ENCODE measurements at regions not wholly inside any gene's neighbourhood (a gene's known extent, or its start where the extent isn't known, plus 50 kb on each side); places are given as distances from the start of the nearest gene placed in this dataset.

DNA sequence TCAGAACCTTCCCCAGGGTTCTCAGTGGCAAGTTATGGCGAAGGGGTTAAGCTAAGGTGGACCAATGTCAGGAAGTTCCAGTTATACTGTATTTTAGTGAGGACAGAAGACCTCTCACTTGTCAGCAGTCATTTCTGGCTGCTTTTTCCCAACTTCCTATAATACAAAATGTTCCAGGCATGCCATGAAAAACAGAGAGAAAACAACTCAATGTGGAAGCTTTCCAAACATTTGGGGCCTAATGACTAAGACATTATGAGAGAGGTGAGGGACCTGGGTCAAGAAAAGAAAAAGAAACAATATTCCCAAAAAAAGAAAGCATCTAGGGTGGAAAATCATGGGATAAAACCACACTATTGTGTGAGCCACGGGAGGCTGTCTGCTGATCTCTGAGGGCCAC lies 99.9 kb upstream of the MAP3K4 start:
- in situ Hi-C loops (cut with HindIII; ENCODE audit: low sequenced_read_pairs), result no loop called here

DNA sequence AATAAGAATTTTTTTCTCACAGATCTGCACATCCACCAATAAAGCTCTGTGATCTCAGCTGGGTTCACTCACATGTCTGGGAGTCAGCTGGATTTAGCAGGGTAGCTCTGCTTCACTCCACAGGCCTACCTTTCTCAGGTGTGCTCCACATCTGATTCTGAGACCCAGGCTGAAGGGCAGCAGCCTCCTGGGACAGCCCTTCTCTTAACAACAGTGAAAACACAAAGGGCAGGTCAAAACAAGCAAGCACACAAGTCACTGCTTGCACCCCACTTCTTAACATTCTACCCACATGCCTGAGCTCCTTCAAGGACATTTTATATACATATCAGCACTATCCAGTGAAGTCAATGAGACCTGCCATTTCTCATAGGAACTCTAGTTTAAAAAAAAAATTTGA lies 96.0 kb upstream of the MAP3K4 start:
- in situ Hi-C loops (cut with HindIII; ENCODE audit: low sequenced_read_pairs), result no loop called here

DNA sequence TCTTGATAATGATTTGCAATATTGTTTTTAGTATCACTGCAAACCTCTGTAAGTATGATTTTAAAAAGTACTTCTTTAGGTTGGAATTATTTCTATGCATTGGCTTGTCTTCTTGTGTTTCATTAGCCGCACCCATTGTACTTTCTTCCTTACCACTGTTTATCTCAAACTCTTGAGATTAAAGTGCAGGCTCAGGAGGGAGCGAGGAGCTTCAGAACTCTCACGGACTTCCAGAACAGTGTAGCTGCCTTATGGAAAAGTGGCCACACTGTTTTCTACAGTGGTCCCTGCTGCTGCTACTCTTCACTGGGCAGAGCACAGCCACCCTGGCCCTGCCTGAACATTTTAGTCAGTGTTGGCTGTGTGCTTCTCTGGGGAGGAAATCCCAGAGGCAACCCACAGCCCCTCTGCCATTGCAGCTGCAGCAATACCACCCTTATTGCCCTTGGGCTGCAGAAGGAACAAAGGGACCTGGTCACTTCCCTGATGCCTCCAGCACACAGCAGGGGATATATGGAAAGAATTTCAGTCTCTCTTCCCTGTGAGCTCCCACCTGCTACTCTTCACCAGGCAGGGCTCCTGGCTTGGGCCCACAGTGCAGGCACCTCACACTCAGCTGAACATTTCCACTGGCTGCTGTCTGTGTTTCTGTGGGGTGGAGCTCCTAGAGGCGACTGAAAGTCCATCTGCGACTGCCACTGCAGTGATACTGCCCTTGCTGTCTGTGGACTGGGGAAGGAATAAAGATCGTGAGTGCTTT lies 91.7 kb upstream of the MAP3K4 start:
- in situ Hi-C loops (cut with HindIII; ENCODE audit: low sequenced_read_pairs), result no loop called here

DNA sequence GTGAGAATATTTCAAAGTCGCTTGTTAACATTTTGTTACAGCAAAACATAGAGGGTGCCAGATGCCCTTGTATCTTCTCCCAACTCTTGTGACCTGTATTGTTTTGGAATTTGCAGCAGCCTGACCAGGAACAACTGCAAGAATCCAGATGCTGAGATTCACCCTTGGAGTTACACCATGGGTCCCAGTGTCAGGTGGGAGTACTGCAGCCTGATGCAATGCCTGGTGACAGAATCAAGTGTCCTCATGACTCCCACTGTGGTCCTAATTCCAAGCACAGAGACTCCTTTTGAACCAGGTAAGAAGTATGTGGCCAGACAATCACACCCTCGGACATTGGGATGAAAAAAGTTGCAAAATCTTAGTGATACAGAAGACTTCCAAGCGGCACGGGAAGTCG lies 79.6 kb upstream of the MAP3K4 start:
- in situ Hi-C loops (cut with HindIII; ENCODE audit: low sequenced_read_pairs), result no loop called here

DNA sequence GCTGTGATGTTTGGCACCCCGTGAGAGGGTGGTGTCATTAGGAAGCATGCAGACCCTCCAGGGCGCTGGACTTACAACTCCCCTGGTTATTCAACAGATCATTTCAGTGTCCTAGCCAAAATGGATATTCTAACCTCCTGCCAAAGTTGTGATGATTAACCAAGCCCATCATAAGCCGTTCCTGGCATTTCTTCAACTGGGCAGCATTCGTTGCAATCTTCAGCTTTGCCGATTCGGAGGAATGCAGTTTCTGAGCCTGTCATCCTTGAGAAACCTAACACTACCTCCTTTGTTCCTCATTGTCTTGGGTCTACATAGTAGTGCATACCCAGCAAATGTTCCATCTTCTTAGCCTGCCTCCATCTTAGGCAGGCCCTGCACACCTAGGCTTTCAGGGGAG lies 79.2 kb upstream of the MAP3K4 start:
- in situ Hi-C loops (cut with HindIII; ENCODE audit: low sequenced_read_pairs), result no loop called here

DNA sequence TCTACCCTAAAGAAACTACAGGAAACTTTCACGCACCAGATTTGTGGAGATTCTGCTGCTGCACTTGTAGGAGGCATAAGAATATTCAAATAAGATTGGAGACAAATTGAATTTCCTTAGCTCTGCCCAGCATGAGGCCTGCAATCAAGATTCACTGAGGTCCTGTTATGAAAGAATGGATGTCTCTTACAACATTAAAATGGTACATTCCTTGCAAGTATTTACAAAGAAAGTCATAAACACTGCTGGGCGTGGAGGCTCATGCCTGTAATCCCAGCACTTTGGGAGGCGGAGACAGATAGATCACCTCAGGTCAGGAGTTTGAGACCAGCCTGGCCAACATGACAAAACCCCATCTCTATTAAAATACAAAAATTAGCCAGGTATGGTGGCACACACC lies 74.0 kb upstream of the MAP3K4 start:
- in situ Hi-C loops (cut with HindIII; ENCODE audit: low sequenced_read_pairs), result no loop called here

DNA sequence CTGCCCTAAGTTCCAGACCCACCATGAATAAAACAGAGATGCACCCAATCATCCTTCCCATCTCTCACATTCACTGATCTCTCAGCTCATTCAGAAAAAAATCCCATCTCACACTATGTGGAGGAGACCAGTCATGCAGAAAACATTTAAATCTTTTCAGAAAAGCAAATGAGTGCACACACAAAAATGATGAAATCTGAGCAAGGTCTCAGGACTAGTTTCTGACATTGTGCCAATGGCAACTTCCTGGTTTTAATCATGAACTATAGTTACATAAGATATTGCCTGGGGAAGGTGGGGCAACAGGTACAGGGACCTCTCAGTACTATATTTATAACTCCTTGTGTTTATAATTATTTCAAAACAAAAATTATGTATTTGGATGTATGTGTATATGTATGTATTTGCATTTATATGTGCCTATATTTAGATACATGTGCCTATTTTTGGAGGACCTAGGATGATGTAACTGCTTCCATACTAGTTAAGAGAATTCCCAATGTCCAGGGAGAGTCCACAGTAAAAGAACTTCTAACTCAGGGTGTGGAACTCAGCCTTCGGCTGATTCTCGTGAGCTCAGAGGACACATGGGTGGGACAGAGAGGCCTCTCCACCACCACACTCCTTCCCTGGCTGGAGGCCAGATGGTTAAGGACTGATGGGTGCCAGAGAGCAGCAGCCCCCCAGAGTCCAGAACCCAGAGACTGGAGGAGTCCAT lies 71.7 kb upstream of the MAP3K4 start:
- in situ Hi-C loops (cut with HindIII; ENCODE audit: low sequenced_read_pairs), result no loop called here

DNA sequence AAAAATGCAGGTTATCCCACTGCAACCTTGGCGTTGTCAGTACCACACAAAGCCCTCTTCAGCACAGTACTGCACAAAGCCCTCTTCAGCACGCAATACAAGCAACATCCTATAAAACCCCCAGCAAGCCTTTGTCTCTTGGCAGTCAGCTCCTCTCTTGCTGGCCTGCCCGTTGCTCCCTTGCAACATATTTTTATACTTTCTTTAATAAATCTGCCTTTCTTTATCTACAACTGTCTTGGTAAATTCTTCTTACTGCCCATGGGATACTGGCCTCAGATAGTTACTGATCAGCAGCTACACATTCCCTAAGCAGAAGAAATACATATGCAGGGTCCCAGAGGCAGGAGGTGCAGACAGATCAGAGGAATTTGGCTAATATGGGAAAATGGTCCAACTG lies 70.5 kb upstream of the MAP3K4 start:
- in situ Hi-C loops (cut with HindIII; ENCODE audit: low sequenced_read_pairs), result no loop called here

DNA sequence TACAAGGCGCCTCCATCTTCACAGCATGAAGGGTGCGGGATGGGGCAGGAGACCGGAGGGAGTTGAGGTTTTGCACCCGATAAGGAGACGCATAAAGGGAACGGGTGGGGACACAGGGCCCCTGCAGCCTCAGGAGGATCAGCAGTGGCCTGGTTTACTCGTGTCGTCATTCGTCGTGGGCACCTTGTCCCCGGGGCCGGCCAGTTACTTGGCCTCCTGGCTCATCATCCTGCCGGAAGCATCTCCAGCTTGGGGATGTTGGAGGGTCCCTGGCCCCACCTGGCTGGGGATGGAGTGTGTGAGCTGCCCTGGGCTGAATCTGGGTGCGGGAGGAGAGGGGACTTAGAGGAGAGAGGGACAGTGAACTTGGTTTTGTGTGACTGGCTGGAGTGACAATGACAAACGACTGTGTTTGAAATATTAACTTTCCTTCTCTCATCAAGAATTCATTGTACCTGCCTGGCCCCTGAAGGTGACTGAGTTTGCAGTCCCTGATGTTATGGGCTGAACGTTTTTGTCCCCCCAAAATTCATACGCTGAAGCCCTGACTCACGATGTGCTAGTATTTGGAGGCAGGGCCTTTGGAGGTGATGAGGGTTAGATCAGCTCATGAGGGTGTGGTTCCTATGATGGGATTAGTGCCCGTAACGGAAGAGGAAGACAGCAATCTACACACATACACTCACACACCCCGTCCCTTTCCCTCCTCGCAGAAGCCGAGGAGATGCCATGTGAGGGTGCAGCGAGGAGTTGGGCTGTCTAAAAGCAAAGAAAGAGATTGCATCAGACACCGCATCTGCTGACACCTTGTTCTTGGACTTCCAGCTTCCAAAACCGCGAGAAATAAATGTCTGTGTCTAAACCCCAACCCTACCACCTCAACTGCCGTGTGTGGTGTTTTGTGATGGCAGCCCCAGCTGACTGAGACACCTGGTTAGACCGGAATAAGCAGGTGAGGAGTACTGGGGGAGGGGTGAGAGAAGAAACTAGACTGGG lies 65.0 kb upstream of the MAP3K4 start:
- in situ Hi-C loops (cut with HindIII; ENCODE audit: low sequenced_read_pairs), result loop anchor here (25.0 kb wide), 1 partner anchor 186 kb away; no protein-coding TSS in a partner anchor

DNA sequence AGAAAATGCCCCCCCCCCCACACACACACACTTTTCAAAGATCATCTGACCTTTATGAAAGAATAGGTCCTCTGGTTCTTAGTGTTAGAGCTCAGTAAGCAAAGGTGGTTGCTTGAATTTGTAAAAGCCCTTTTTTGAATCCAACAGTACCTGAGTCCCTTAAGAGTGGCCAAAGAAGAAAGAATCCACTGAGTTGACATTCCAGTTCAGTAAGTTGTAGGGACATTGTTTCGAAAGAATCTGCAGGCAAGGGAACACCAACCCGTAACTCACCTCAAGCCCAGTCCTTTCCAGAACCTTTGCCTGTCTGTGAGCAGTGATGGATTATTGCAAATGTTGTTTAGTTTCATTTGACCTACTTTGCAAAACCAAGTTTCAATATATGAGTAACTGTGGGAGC lies 64.2 kb upstream of the MAP3K4 start:
- in situ Hi-C loops (cut with HindIII; ENCODE audit: low sequenced_read_pairs), result loop anchor here (25.0 kb wide), 1 partner anchor 185 kb away; no protein-coding TSS in a partner anchor

DNA sequence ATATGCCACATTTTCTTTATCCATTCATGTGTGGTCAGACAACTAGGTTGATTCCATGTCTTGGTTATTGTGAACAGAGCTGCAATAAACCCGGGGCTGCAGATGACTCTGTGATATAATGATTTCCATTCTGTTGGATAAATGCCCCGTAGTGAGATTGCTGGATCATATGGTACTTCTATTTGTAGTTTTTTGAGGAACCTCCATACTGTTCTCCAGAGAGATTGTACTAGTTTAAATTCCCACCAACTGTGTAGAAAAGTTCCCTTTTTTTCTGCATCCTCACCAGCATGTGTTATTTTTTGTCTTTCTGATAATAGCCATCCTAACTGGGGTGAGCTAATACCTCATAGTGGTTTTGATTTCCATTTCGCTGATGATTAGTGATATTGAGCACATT lies 62.2 kb upstream of the MAP3K4 start:
- in situ Hi-C loops (cut with HindIII; ENCODE audit: low sequenced_read_pairs), result loop anchor here (25.0 kb wide), 1 partner anchor 183 kb away; no protein-coding TSS in a partner anchor

DNA sequence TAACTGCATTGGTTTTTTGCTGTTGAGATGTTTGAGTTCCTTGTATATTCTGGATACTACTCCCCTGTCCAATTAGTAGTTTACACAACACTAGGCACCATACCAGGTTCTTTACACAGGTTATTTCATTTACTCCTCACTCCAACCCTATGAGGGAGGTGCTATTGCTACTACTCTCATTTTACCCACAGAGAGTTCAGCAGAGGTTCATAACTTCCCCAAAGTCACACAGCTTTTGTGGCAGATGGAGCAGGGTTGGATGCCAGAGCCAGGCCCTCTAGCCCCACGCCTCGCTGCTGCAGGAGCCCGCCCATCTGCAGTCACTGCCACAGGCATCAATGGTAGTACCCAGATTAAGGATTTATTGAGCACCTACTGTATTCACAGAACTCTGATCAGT lies 61.7 kb upstream of the MAP3K4 start:
- in situ Hi-C loops (cut with HindIII; ENCODE audit: low sequenced_read_pairs), result loop anchor here (5.0 to 25.0 kb wide), 2 partner anchors 182 to 327 kb away; no protein-coding TSS in a partner anchor

DNA sequence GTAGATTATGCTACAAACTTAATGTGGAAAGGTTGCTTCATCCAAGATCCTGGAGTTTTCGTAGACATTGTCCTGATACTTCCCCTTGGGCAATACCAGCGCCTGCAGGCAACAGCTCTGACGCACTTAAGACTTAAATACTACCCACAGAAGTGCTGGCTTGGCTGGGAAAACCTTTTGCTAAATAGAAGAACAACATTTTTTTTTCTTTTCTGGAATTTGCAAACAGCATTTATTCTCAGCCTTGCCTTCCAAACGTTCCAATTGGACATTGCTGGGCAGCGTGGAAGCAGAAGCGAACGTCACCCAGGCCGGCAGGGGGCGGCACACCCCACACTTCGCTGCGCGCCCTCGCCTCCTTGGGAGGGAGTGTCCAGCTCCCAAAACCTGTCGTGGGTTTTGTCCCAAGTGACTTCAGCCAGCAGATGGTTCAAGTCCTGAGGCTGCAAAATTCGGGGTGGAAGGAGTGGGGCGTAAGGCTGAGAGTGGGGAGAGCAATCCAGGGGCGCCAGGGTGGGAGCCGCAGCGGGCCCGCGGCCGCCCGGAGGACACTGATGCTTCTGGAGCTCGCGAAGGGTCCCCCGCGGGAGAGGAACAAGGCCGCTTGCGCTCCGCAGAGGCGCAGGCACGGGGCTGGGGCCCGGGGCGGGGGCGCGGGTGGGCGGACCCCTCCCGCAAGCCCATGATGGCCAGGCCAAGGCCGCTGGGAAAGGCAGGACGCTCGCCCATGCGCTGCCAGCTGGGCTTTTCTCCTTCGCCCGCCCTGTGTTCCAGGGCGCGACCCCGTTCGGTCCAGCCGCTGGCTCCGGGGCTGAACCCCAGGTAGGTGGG lies 60.8 kb upstream of the MAP3K4 start:
- in situ Hi-C loops (cut with HindIII; ENCODE audit: low sequenced_read_pairs), result loop anchor here (5.0 to 25.0 kb wide), 2 partner anchors 182 to 327 kb away; no protein-coding TSS in a partner anchor

DNA sequence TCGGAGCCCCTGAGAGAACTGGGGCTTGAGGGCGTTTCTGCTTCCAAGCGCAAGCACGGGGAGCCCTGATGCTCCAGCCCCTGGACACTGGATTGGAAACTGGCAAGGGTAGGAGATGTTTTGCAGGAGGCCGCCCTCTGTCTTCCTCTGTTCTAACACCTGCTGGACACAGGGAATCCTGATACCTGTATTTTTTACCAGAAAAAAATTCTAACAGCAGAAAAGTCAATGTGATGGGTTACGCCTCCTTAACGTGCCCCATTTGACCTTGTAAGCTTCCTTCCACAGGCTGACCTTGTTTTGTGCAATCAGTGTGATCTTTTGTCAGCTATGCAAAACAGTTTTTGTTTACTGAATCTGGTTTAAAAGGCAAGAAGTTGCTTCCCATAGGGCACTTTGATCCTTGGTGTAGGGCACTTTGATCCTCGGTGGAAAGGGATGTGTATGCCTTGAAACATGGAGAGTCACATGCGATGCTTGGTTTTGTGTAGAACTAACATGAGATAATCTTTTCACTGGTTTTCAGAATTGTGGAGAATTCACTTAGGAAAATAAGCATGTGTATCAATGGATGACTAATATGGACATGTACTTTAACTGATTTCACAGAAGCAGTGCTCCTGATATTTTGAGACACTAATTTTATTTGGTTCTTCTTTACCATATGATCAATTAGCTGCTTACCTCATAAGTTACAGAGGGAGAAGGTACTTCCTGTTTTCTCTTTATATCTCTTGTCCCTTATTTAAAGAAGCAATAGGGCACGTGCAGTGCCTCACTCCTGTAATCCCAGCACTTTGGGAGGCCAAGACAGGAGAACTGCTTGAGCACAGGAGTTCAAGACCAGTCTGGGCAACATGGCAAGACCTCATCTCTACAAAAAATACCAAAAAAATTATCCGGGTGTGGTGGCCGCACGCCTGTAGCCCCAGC lies 59.9 kb upstream of the MAP3K4 start:
- in situ Hi-C loops (cut with HindIII; ENCODE audit: low sequenced_read_pairs), result loop anchor here (5.0 to 25.0 kb wide), 2 partner anchors 181 to 326 kb away; no protein-coding TSS in a partner anchor

DNA sequence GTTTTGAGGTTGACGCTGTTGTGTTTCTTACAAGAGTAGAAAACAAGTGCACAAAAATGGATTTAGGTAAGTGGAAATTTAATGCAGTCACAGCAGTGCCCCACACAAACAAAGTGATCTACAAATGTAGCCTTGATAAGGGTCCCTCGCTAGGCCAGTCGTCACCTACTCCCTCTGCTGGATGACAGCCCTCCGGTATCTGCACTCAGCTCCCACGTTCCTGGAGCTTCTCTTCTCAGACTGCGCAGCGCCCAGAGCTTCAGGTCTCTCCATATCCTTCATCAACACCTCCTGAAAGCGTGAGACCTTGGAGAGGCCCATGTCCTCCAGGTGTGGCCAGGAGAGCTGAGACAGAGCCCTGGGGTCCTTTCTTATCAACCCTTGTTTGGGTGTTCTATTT lies 58.3 kb upstream of the MAP3K4 start:
- in situ Hi-C loops (cut with HindIII; ENCODE audit: low sequenced_read_pairs), result loop anchor here (5.0 to 25.0 kb wide), 2 partner anchors 179 to 324 kb away; no protein-coding TSS in a partner anchor

DNA sequence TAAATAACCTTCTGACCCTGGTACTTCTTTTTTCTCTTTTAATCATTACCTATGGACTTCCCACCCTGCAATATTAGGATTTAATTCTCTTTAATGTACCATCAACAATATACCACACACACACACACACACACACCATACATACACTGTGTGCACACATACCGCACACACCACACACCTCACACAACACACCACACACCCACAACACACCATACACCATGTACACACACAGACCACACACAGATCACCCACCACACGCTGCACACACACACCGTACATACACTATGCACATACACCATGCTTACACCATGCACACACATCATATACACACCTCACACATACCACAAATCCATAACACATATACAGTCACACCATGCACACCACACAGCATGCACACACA lies 57.4 kb upstream of the MAP3K4 start:
- in situ Hi-C loops (cut with HindIII; ENCODE audit: low sequenced_read_pairs), result loop anchor here (5.0 to 25.0 kb wide), 2 partner anchors 178 to 323 kb away; no protein-coding TSS in a partner anchor

DNA sequence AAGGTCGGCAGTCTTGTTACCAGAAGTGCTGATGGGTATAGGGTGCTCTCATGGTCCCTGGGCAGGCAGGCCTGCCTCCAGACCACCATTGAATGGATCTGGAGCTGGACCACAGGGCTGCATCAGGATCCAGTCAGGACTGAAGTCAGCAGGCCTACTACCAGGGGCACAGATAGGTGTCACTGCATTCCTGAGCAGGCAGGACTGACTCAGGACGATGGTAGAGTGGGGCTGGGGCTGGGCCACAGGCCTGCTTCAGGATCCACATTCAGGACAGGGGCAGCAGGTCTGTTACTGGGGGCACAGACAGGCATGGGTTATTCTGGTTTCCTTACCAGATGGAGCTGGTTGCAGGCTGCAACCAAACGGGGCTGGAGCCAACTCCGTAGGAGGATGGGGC lies 51.4 kb upstream of the MAP3K4 start:
- in situ Hi-C loops (cut with HindIII; ENCODE audit: low sequenced_read_pairs), result loop anchor here (25.0 kb wide), 1 partner anchor 172 kb away; no protein-coding TSS in a partner anchor
